Activated B cell treated with CpG ODN at 0.5 μM for 24 hours (primary cell): ENCODE measurements at regions not wholly inside any gene's neighbourhood (a gene's known extent, or its start where the extent isn't known, plus 50 kb on each side); places are given as distances from the start of the nearest gene placed in this dataset.

ENCODE experiments used
- ATAC-seq: fragments of 200-7000 bp; cut with Tn5 transposase; one replicate; pipeline ENCODE4 v1.10.0; 2021; ENCODE audit warnings: low read depth, mild to moderate bottlenecking, moderate library complexity
- CTCF ChIA-PET: fragments of 350-600 bp; sonication (Branson Sonifier 250); formaldehyde crosslinking; loops from one replicate; lab custom pipeline; 2021; ENCODE audit warnings: antibody characterized with exemption; lab: Charles Lee
- POLR2A ChIA-PET: fragments of 350-600 bp; sonication (Branson Sonifier 250); formaldehyde crosslinking; loops from one replicate; lab custom pipeline; 2021; ENCODE audit warnings: antibody characterized with exemption; lab: Charles Lee
- DNase-seq: peaks from one replicate; pipeline ENCODE4 v3.0.0; 2022
- H3K27ac Mint-ChIP-seq: one replicate; pipeline ENCODE4 v1.8.0; 2020; ENCODE audit warnings: mixed read lengths
- H3K27me3 Mint-ChIP-seq: one replicate; pipeline ENCODE4 v1.8.0; 2021; ENCODE audit warnings: mixed read lengths
- H3K36me3 Mint-ChIP-seq: one replicate; pipeline ENCODE4 v1.8.0; 2021; ENCODE audit warnings: low read depth, mixed read lengths
- H3K4me1 Mint-ChIP-seq: one replicate; pipeline ENCODE4 v1.8.0; 2021; ENCODE audit warnings: mixed read lengths
- H3K4me3 Mint-ChIP-seq: one replicate; pipeline ENCODE4 v1.8.0; 2020; ENCODE audit warnings: mild to moderate bottlenecking, mixed read lengths
- H3K9me3 Mint-ChIP-seq: one replicate; pipeline ENCODE4 v1.8.0; 2020; ENCODE audit warnings: mixed read lengths
- intact Hi-C: fragments of 100-400 bp; cut with micrococcal nuclease; formaldehyde crosslinking; loops from one replicate; pipeline ENCODE4 v1.15.1; 2024
- TF ChIP-seq, protein P1 (sequence below): fragments of 200-600 bp; IDR thresholded peaks from one replicate; pipeline ENCODE4 v1.8.0; 2022; ENCODE audit warnings: antibody characterized with exemption, mild to moderate bottlenecking

DNA sequence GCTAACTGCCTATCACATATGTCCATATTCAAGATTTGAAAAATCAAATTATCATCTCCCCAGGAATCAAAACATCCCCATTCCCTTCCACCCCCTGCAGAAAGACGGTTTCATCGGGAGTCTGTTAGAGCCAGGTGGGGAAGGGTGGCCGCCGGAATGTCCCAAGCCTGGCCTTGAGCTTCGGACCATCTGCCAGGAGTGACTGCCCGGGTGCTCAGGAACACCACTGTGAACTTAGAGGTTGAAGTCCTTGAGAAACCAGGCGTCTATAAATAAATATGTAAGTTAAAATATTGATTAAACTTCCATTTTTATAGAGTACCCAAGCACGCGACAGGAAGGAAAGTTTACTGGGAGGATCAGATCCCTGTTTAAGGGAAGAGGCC, 250.8 kb downstream of the DLL1 start:
- Mint-ChIP-seq H3K9me3 (peaks cover 7% of the 10 kb centered on the region), H3K27me3 (no peaks in the 10 kb centered on the region), H3K4me1 (no peaks in the 10 kb centered on the region), H3K27ac (no peak overlapping the region), H3K4me3 (no peak overlapping the region), H3K36me3 (no peaks in the 10 kb centered on the region)
- DNase-seq: no peak
- ChIA-PET POLR2A (no interaction called here), CTCF (no interaction called here)
- intact Hi-C loops: no loop called here
- TF ChIP-seq, protein P1, sequence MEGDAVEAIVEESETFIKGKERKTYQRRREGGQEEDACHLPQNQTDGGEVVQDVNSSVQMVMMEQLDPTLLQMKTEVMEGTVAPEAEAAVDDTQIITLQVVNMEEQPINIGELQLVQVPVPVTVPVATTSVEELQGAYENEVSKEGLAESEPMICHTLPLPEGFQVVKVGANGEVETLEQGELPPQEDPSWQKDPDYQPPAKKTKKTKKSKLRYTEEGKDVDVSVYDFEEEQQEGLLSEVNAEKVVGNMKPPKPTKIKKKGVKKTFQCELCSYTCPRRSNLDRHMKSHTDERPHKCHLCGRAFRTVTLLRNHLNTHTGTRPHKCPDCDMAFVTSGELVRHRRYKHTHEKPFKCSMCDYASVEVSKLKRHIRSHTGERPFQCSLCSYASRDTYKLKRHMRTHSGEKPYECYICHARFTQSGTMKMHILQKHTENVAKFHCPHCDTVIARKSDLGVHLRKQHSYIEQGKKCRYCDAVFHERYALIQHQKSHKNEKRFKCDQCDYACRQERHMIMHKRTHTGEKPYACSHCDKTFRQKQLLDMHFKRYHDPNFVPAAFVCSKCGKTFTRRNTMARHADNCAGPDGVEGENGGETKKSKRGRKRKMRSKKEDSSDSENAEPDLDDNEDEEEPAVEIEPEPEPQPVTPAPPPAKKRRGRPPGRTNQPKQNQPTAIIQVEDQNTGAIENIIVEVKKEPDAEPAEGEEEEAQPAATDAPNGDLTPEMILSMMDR: no peak
- no peak for ATAC-seq

DNA sequence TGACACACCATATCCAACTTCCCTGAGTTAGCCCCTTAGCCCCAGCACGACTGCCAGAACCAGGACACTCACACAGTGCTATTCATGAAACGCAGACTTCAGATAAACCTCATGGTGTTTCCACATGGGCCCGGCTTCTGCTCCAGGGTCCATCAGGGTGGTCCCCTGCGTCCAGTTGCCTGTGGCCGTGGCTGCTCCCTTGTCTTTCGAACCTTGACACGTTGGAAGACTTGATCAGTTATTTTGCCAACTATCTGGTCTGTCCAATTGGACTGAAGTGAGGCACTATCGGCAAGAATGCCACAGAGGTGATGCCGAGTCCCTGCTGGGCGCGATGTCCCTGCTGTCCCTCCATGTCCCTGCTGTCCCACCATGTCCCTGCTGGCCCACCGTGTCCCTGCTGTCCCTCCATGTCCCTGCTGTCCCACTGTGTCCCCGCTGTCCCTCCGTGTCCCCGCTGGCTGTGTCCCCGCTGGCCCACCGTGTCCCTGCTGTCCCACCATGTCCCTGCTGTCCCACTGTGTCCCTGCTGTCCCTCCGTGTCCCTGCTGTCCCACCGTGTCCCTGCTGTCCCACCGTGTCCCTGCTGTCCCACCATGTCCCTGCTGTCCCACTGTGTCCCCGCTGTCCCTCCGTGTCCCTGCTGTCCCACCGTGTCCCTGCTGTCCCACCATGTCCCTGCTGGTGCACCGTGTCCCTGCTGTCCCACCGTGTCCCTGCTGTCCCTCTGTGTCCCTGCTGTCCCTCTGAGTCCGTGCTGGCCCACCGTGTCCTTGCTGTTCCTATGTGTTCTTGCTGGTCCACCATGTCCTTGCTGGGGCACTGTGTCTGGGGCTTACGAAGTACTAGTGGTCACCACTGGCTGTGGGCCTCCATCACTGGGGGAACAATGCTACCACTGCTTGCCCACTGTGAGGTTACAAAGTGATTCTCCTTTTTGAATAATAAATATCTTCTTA, 251.4 kb downstream of the DLL1 start:
- Mint-ChIP-seq H3K36me3 (no peaks in the 10 kb centered on the region), H3K9me3 (peaks cover 7% of the 10 kb centered on the region), H3K4me1 (no peaks in the 10 kb centered on the region), H3K27me3 (no peaks in the 10 kb centered on the region), H3K27ac (no peak overlapping the region), H3K4me3 (no peak overlapping the region)
- TF ChIP-seq, protein P1: no peak
- ChIA-PET CTCF (no interaction called here), POLR2A (no interaction called here)
- intact Hi-C loops: no loop called here
- DNase-seq (no peak), ATAC-seq (no peak)

DNA sequence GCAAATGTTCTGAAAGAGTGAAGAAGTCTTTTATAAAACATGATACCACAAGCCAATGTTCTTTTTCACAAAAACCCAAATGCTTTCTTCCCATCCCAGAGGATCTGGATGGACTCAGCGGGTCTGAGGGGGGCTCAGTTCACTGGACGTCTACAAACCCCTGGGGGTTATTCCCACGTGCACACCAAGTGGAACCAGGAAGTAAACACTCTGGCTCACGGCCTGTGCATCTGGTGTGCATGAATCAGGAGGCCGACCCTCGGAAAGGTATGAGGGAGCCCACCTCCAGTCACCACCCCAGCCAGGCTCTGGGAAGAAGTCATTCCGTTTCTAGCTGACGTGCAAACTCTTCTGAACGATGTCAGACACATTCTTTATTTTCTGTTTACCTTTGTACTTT, 252.2 kb downstream of the DLL1 start:
- DNase-seq (no peak), ATAC-seq (no peak)
- CTCF ChIA-PET: no interaction called here
- Mint-ChIP-seq H3K9me3 (peaks cover 7% of the 10 kb centered on the region), H3K27ac (no peak overlapping the region), H3K4me3 (no peak overlapping the region), H3K4me1 (no peaks in the 10 kb centered on the region), H3K27me3 (no peaks in the 10 kb centered on the region), H3K36me3 (no peaks in the 10 kb centered on the region)
- intact Hi-C loops: no loop called here
- POLR2A ChIA-PET: no interaction called here
- TF ChIP-seq, protein P1: no peak

DNA sequence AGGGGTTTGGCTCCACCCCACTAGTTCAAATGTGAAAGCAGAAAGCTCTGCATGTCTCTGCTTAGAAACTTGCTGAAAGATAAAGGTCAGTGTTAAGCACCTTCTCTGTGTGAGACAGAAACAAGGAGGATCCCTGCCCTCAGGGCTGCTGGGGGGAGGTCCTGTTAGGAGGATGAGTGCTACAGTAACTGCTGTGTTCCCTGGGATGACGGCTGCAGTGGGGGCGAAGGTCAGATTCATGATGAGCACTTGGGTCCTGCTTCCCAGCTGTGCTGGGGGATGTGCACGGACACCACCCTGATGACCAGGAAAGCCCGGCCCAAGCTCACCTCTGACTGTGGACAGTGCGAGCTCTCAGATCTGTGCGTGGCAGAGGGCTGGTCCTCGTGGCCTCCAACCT, 252.6 kb downstream of the DLL1 start:
- no peak for DNase-seq
- no peaks in the 10 kb centered on the region for H3K36me3 Mint-ChIP-seq
- CTCF ChIA-PET: no interaction called here

More for the DNA sequence above, 252.6 kb downstream of the DLL1 start:
- Mint-ChIP-seq H3K27me3 (peaks cover 1% of the 10 kb centered on the region), H3K9me3 (peaks cover 10% of the 10 kb centered on the region), H3K4me3 (no peak overlapping the region), H3K27ac (no peak overlapping the region), H3K4me1 (no peaks in the 10 kb centered on the region)
- ATAC-seq: no peak
- intact Hi-C loops: no loop called here
- TF ChIP-seq, protein P1: no peak
- POLR2A ChIA-PET: no interaction called here
